Keratinocyte (primary cell): ENCODE measurements at regions not wholly inside any gene's neighbourhood (a gene's known extent, or its start where the extent isn't known, plus 50 kb on each side); places are given as distances from the start of the nearest gene placed in this dataset.

Experiments
- DNase-seq: peaks from one replicate; pipeline ENCODE4 v3.0.0-alpha.2; 2011; ENCODE audit warnings: low read depth, missing footprints, low spot score
- FAIRE-seq: peaks from 2 replicates; lab custom pipeline; 2011; peaks lifted over from hg19 to GRCh38; lab: Jason Lieb, UNC
- H2AFZ ChIP-seq: 2 replicates; pipeline ENCODE4 v1.6.0; 2012; ENCODE audit warnings: low read length, control low read depth, inconsistent platforms; ENCODE audit not compliant: control insufficient read depth
- H3K27ac ChIP-seq: 2 replicates; pipeline ENCODE4 v1.5.1; 2011; ENCODE audit warnings: low read length; ENCODE audit not compliant: control insufficient read depth, insufficient read depth
- H3K27me3 ChIP-seq: 3 replicates; pipeline ENCODE4 v1.6.0; 2011; ENCODE audit warnings: low read length; ENCODE audit not compliant: control insufficient read depth, insufficient read depth; ENCODE audit errors: extremely low read depth
- H3K36me3 ChIP-seq, 2 experiments: 2 replicates in 1 of 2; 3 replicates in 1 of 2; pipeline ENCODE4 v1.5.1; 2011; ENCODE audit warnings: low read length in 2 of 2, mild to moderate bottlenecking in 1 of 2; ENCODE audit not compliant: control insufficient read depth in 2 of 2, insufficient read depth in 2 of 2; ENCODE audit errors: extremely low read depth in 1 of 2
- H3K4me1 ChIP-seq: 3 replicates; pipeline ENCODE4 v1.5.1; 2011; ENCODE audit warnings: low read length; ENCODE audit not compliant: control insufficient read depth, insufficient read depth; ENCODE audit errors: extremely low read depth
- H3K4me2 ChIP-seq: 3 replicates; pipeline ENCODE4 v1.6.0; 2011; ENCODE audit warnings: low read depth, low read length; ENCODE audit not compliant: control insufficient read depth, insufficient read depth; ENCODE audit errors: extremely low read depth
- H3K4me3 ChIP-seq, 3 experiments: fragments of 200-600 bp in 1 of 3; sonication (generic) in 1 of 3; 2 replicates in 2 of 3; 3 replicates in 1 of 3; pipeline ENCODE4 v1.5.1; 2011 to 2016; ENCODE audit warnings: low read length in 3 of 3, mild to moderate bottlenecking in 3 of 3, control low read depth in 2 of 3, inconsistent platforms in 1 of 3, low read depth in 1 of 3, mixed read lengths in 1 of 3, mixed run types in 1 of 3, moderate library complexity in 1 of 3; ENCODE audit not compliant: control insufficient read depth in 2 of 3, insufficient read depth in 2 of 3; ENCODE audit errors: extremely low read depth in 1 of 3
- H3K79me2 ChIP-seq: 2 replicates; pipeline ENCODE4 v1.6.0; 2012; ENCODE audit warnings: low read length; ENCODE audit not compliant: control insufficient read depth, insufficient read depth
- H3K9ac ChIP-seq: 3 replicates; pipeline ENCODE4 v1.6.0; 2011; ENCODE audit warnings: low read length; ENCODE audit not compliant: control insufficient read depth, insufficient read depth; ENCODE audit errors: extremely low read depth
- H3K9me1 ChIP-seq: 3 replicates; pipeline ENCODE4 v1.6.0; 2011; ENCODE audit warnings: low read length; ENCODE audit not compliant: control insufficient read depth, insufficient read depth; ENCODE audit errors: extremely low read depth
- H3K9me3 ChIP-seq: 2 replicates; pipeline ENCODE4 v1.5.1; 2012; ENCODE audit warnings: low read depth, low read length; ENCODE audit not compliant: control insufficient read depth
- H4K20me1 ChIP-seq: 3 replicates; pipeline ENCODE4 v1.6.0; 2011; ENCODE audit warnings: low read length; ENCODE audit not compliant: control insufficient read depth, insufficient read depth; ENCODE audit errors: extremely low read depth
- CTCF ChIP-seq, 3 experiments: IDR thresholded peaks in 1 of 3; conservative IDR thresholded peaks in 1 of 3; optimal IDR thresholded peaks in 1 of 3; 2 replicates in 2 of 3; 3 replicates in 1 of 3; pipeline versions ENCODE3 to v1.5.1; 2011; ENCODE audit warnings: low read length in 3 of 3, mild to moderate bottlenecking in 3 of 3, moderate library complexity in 2 of 3, control low read depth in 1 of 3, inconsistent platforms in 1 of 3; ENCODE audit not compliant: insufficient read depth in 2 of 3; ENCODE audit errors: extremely low read depth in 1 of 3
- EZH2 ChIP-seq: IDR thresholded peaks from one replicate; pipeline ENCODE4 v1.6.1; 2012; ENCODE audit warnings: inconsistent platforms, mild to moderate bottlenecking, low read length, moderate library complexity
- dilution Hi-C: fragments of 300-500 bp; cut with MboI; formaldehyde crosslinking; loops from one replicate; pipeline ENCODE4 v1.7.0; 2020; ENCODE audit warnings: low sequenced_read_pairs; ENCODE audit not compliant: extremely low pct_ligation_motif_present

GRCh38 chr1:218848009-218848408, 325.7 kb upstream of the LYPLAL1 start:
- H3K4me1 ChIP-seq: no peaks in the 10 kb centered on the region
- H3K4me3 ChIP-seq: no peak overlapping the region
- no peaks in the 10 kb centered on the region for H4K20me1 ChIP-seq
- DNase-seq: no peak
- no peaks in the 10 kb centered on the region for H3K27me3 ChIP-seq
- H3K9me1 ChIP-seq: no peaks in the 10 kb centered on the region
- H3K79me2 ChIP-seq: no peaks in the 10 kb centered on the region
- no peak overlapping the region for H2AFZ ChIP-seq
- no peaks in the 10 kb centered on the region for H3K36me3 ChIP-seq
- dilution Hi-C loops: no loop called here
- no peak for TF ChIP-seq EZH2
- TF ChIP-seq CTCF (optimal IDR thresholded peaks at IDR 0.05 in 1 of 3, IDR thresholded peaks at IDR 0.05 in 1 of 3, conservative IDR thresholded peaks at IDR 0.05 in 1 of 3; ENCODE audit: extremely low read depth in 1 of 3, insufficient read depth in 2 of 3, low read length in 3 of 3): no peak
- no peaks in the 10 kb centered on the region for H3K9me3 ChIP-seq
- H3K27ac ChIP-seq: no peak overlapping the region
- FAIRE-seq: no peak
- H3K9ac ChIP-seq: no peak overlapping the region
- no peak overlapping the region for H3K4me2 ChIP-seq

- no peak overlapping the region for H3K9ac ChIP-seq
- no peaks in the 10 kb centered on the region for H3K36me3 ChIP-seq
- H3K4me1 ChIP-seq: no peaks in the 10 kb centered on the region
- H3K27ac ChIP-seq: no peak overlapping the region
- FAIRE-seq (no peak), DNase-seq (no peak)
- no peaks in the 10 kb centered on the region for H3K27me3 ChIP-seq
- dilution Hi-C loops: no loop called here
- no peaks in the 10 kb centered on the region for H4K20me1 ChIP-seq
- no peak for TF ChIP-seq EZH2
- TF ChIP-seq CTCF (optimal IDR thresholded peaks at IDR 0.05 in 1 of 3, IDR thresholded peaks at IDR 0.05 in 1 of 3, conservative IDR thresholded peaks at IDR 0.05 in 1 of 3; ENCODE audit: extremely low read depth in 1 of 3, insufficient read depth in 2 of 3, low read length in 3 of 3): no peak
- no peaks in the 10 kb centered on the region for H3K9me1 ChIP-seq
- no peak overlapping the region for H3K4me3 ChIP-seq
- no peaks in the 10 kb centered on the region for H3K9me3 ChIP-seq
- H2AFZ ChIP-seq: no peak overlapping the region
- H3K79me2 ChIP-seq: no peaks in the 10 kb centered on the region
- H3K4me2 ChIP-seq: no peak overlapping the region
These were observed 323.3 kb upstream of the LYPLAL1 start for GRCh38 chr1:218850367-218850766.
